ENCODE measurements at regions not wholly inside any gene's neighbourhood (a gene's known extent, or its start where the extent isn't known, plus 50 kb on each side); places are given as distances from the start of the nearest gene placed in this dataset.

GRCh38 chr13:75038393-75039113 lies 443.4 kb downstream of the TBC1D4 start:
- TF ChIP-seq CTCF (IDR thresholded peaks at IDR 0.05), result no peak
- no peaks in the 10 kb centered on the region for H3K4me1 Mint-ChIP-seq
- Histone ChIP-seq H3K9me3 (ENCODE audit: control insufficient read depth, insufficient read depth, low read length) (no peaks in the 10 kb centered on the region), H3K27me3 (ENCODE audit: control insufficient read depth, insufficient read depth, low read length) (no peaks in the 10 kb centered on the region), H3K4me3 (ENCODE audit: low read length) (no peak overlapping the region), H3K4me1 (ENCODE audit: control insufficient read depth, insufficient read depth, low read length) (no peaks in the 10 kb centered on the region), H3K27ac (ENCODE audit: low read length) (no peak overlapping the region), H3K36me3 (ENCODE audit: control insufficient read depth, insufficient read depth, low read length) (no peaks in the 10 kb centered on the region)
- no peak overlapping the region for H3K27ac Mint-ChIP-seq
- 75% methylated on average over 1 of the region's 1 CpG for whole genome bisulfite sequencing (ENCODE audit: insufficient coverage)
- ATAC-seq, result no peak
- intact Hi-C loops (cut with micrococcal nuclease), result no loop called here
- no peak for DNase-seq
- peaks cover 0 to 2% of the 10 kb centered on the region in 2 donors for H3K27me3 Mint-ChIP-seq (ENCODE audit: low read depth in 2 of 2)
- H3K36me3 Mint-ChIP-seq, result peaks cover 5% of the 10 kb centered on the region
- no peak overlapping the region for H3K4me3 Mint-ChIP-seq
- peaks cover 7 to 21% of the 10 kb centered on the region in 2 donors for H3K9me3 Mint-ChIP-seq

- no peaks in the 10 kb centered on the region for H3K4me1 Mint-ChIP-seq
- intact Hi-C loops (cut with micrococcal nuclease), result no loop called here
- Histone ChIP-seq H3K27me3 (ENCODE audit: control insufficient read depth, insufficient read depth, low read length) (no peaks in the 10 kb centered on the region), H3K27ac (ENCODE audit: low read length) (no peak overlapping the region), H3K4me3 (ENCODE audit: low read length) (no peak overlapping the region), H3K9me3 (ENCODE audit: control insufficient read depth, insufficient read depth, low read length) (no peaks in the 10 kb centered on the region), H3K4me1 (ENCODE audit: control insufficient read depth, insufficient read depth, low read length) (no peaks in the 10 kb centered on the region), H3K36me3 (ENCODE audit: control insufficient read depth, insufficient read depth, low read length) (no peaks in the 10 kb centered on the region)
- no peak overlapping the region for H3K4me3 Mint-ChIP-seq
- no peak for DNase-seq
- H3K36me3 Mint-ChIP-seq, result no peaks in the 10 kb centered on the region
- H3K27me3 Mint-ChIP-seq (ENCODE audit: low read depth in 2 of 2), result no peaks in the 10 kb centered on the region
- H3K27ac Mint-ChIP-seq, result no peak overlapping the region
- no peak for TF ChIP-seq CTCF (IDR thresholded peaks at IDR 0.05)
- 69% methylated on average over 2 of the region's 2 CpGs for WGBS (ENCODE audit: insufficient coverage)
- peaks cover 0 to 2% of the 10 kb centered on the region in 2 donors for H3K9me3 Mint-ChIP-seq
- ATAC-seq, result no peak
These were observed 456.0 kb downstream of the TBC1D4 start for GRCh38 chr13:75025956-75026355.

GRCh38 chr13:75024602-75025001 lies 457.4 kb downstream of the TBC1D4 start:
- Histone ChIP-seq H3K27me3 (ENCODE audit: control insufficient read depth, insufficient read depth, low read length) (no peaks in the 10 kb centered on the region), H3K4me3 (ENCODE audit: low read length) (no peak overlapping the region), H3K27ac (ENCODE audit: low read length) (no peak overlapping the region), H3K36me3 (ENCODE audit: control insufficient read depth, insufficient read depth, low read length) (no peaks in the 10 kb centered on the region), H3K9me3 (ENCODE audit: control insufficient read depth, insufficient read depth, low read length) (no peaks in the 10 kb centered on the region), H3K4me1 (ENCODE audit: control insufficient read depth, insufficient read depth, low read length) (no peaks in the 10 kb centered on the region)
- Mint-ChIP-seq H3K36me3 (no peaks in the 10 kb centered on the region), H3K4me1 (no peaks in the 10 kb centered on the region), H3K27ac (no peak overlapping the region), H3K9me3 (peaks cover 0 to 2% of the 10 kb centered on the region in 2 donors), H3K4me3 (no peak overlapping the region), H3K27me3 (ENCODE audit: low read depth in 2 of 2) (no peaks in the 10 kb centered on the region)
- ATAC-seq, result no peak
- no peak for TF ChIP-seq CTCF (IDR thresholded peaks at IDR 0.05)
- intact Hi-C loops (cut with micrococcal nuclease), result no loop called here
- no peak for DNase-seq
- WGBS (ENCODE audit: insufficient coverage), result no CpG with 5 or more reads among the region's 1 CpG

GRCh38 chr13:75023609-75024008 lies 458.4 kb downstream of the TBC1D4 start:
- Histone ChIP-seq H3K27ac (ENCODE audit: low read length) (no peak overlapping the region), H3K4me3 (ENCODE audit: low read length) (no peak overlapping the region), H3K4me1 (ENCODE audit: control insufficient read depth, insufficient read depth, low read length) (no peaks in the 10 kb centered on the region), H3K36me3 (ENCODE audit: control insufficient read depth, insufficient read depth, low read length) (no peaks in the 10 kb centered on the region), H3K27me3 (ENCODE audit: control insufficient read depth, insufficient read depth, low read length) (no peaks in the 10 kb centered on the region), H3K9me3 (ENCODE audit: control insufficient read depth, insufficient read depth, low read length) (no peaks in the 10 kb centered on the region)
- no peaks in the 10 kb centered on the region for H3K36me3 Mint-ChIP-seq
- no peaks in the 10 kb centered on the region for H3K4me1 Mint-ChIP-seq
- DNase-seq (no peak), ATAC-seq (no peak)
- H3K27ac Mint-ChIP-seq, result no peak overlapping the region
- H3K27me3 Mint-ChIP-seq (ENCODE audit: low read depth in 2 of 2), result no peaks in the 10 kb centered on the region
- WGBS (ENCODE audit: insufficient coverage), result 100% methylated on average over 1 of the region's 1 CpG
- intact Hi-C loops (cut with micrococcal nuclease), result no loop called here
- H3K9me3 Mint-ChIP-seq, result peaks cover 0 to 2% of the 10 kb centered on the region in 2 donors
- TF ChIP-seq CTCF (IDR thresholded peaks at IDR 0.05), result no peak
- no peak overlapping the region for H3K4me3 Mint-ChIP-seq
